Subcutaneous abdominal adipose tissue (tissue), 5 donors: ENCODE measurements at regions not wholly inside any gene's neighbourhood (a gene's known extent, or its start where the extent isn't known, plus 50 kb on each side); places are given as distances from the start of the nearest gene placed in this dataset.
"Not testable (repeated sequence)": the region's sequence is repeated elsewhere in the genome, so short reads cannot be mapped to it uniquely, and the experiment has no call there.

Source experiments
- H3K27ac ChIP-seq: one replicate; pipeline ENCODE4 v1.7.0; 2013; ENCODE audit warnings: low read depth, mild to moderate bottlenecking, inconsistent platforms, low read length, moderate library complexity
- H3K27me3 ChIP-seq, 5 donors: one replicate each; pipeline ENCODE4 v1.7.0; 2013; ENCODE audit warnings: low read length in 5 of 5, inconsistent platforms in 1 of 5; ENCODE audit not compliant: control insufficient read depth in 5 of 5, insufficient read depth in 4 of 5
- H3K36me3 ChIP-seq, 5 donors: one replicate each; pipeline ENCODE4 v1.7.0; 2013; ENCODE audit warnings: low read length in 5 of 5; ENCODE audit not compliant: control insufficient read depth in 5 of 5, insufficient read depth in 5 of 5
- H3K4me1 ChIP-seq, 5 donors: one replicate each; pipeline ENCODE4 v1.7.0; 2013; ENCODE audit warnings: low read length in 5 of 5, mild to moderate bottlenecking in 3 of 5, moderate library complexity in 1 of 5; ENCODE audit not compliant: control insufficient read depth in 5 of 5, insufficient read depth in 5 of 5
- H3K4me3 ChIP-seq, 5 donors: one replicate each; pipeline ENCODE4 v1.7.0; 2013; ENCODE audit warnings: low read length in 5 of 5, low read depth in 1 of 5
- H3K9ac ChIP-seq, 5 donors: one replicate each; pipeline ENCODE4 v1.7.0; 2013; ENCODE audit warnings: low read length in 5 of 5, mild to moderate bottlenecking in 4 of 5, moderate library complexity in 3 of 5
- H3K9me3 ChIP-seq, 5 donors: one replicate each; pipeline ENCODE4 v1.7.0; 2013; ENCODE audit warnings: low read length in 5 of 5; ENCODE audit not compliant: control insufficient read depth in 5 of 5
- donor health status: healthy.
- donor health status: healthy.
- donor health status: healthy.
- donor health status: healthy.
- donor health status: healthy.

- peaks cover 0 to 6% (median 0%) of the 10 kb centered on the region in 5 donors for H3K9me3 ChIP-seq
- no peak overlapping the region for H3K9ac ChIP-seq
- H3K36me3 ChIP-seq: no peaks in the 10 kb centered on the region
Observed at GRCh38 chrX:45502396-45502795, 301.7 kb upstream of the DIPK2B start.

GRCh38 chrX:45497290-45497689 lies 296.6 kb upstream of the DIPK2B start:
- H3K36me3 ChIP-seq: no peaks in the 10 kb centered on the region
- no peak overlapping the region for H3K27ac ChIP-seq
- H3K27me3 ChIP-seq: peaks cover 0 to 9% (median 8%) of the 10 kb centered on the region in 5 donors
- H3K9ac ChIP-seq: no peak overlapping the region
- H3K4me3 ChIP-seq: no peak overlapping the region
- H3K4me1 ChIP-seq: peaks cover 0 to 4% (median 0%) of the 10 kb centered on the region in 5 donors
- peaks cover 3 to 22% (median 8%) of the 10 kb centered on the region in 5 donors for H3K9me3 ChIP-seq

More at GRCh38 chrX:45502396-45502795, 301.7 kb upstream of the DIPK2B start:
- Histone ChIP-seq H3K4me3 (no peak overlapping the region), H3K27me3 (peaks cover 0 to 8% (median 6%) of the 10 kb centered on the region in 5 donors), H3K27ac (no peak overlapping the region), H3K4me1 (peaks cover 0 to 23% (median 18%) of the 10 kb centered on the region in 5 donors)

- Histone ChIP-seq H3K27ac (no peak overlapping the region), H3K27me3 (peaks cover 0 to 2% (median 0%) of the 10 kb centered on the region in 5 donors)
Observed at GRCh38 chrX:45485719-45486118, 285.0 kb upstream of the DIPK2B start.

GRCh38 chrX:45479835-45480422 lies 279.3 kb upstream of the DIPK2B start:
- H3K4me3 ChIP-seq: no peak overlapping the region
- H3K9me3 ChIP-seq: peaks cover 0 to 8% (median 3%) of the 10 kb centered on the region in 5 donors
- H3K4me1 ChIP-seq: no peaks in the 10 kb centered on the region
- no peak overlapping the region for H3K9ac ChIP-seq
- peaks cover 0 to 11% (median 0%) of the 10 kb centered on the region in 5 donors for H3K27me3 ChIP-seq
- H3K27ac ChIP-seq: no peak overlapping the region
- no peaks in the 10 kb centered on the region for H3K36me3 ChIP-seq

More at GRCh38 chrX:45485719-45486118, 285.0 kb upstream of the DIPK2B start:
- H3K4me3 ChIP-seq: no peak overlapping the region
- no peak overlapping the region for H3K9ac ChIP-seq
- H3K4me1 ChIP-seq: no peaks in the 10 kb centered on the region
- peaks cover 0 to 18% (median 12%) of the 10 kb centered on the region in 5 donors for H3K9me3 ChIP-seq
- no peaks in the 10 kb centered on the region for H3K36me3 ChIP-seq

- no peak overlapping the region for H3K9ac ChIP-seq
- no peak overlapping the region for H3K27ac ChIP-seq
- H3K27me3 ChIP-seq: peaks cover 0 to 11% (median 0%) of the 10 kb centered on the region in 5 donors
- no peaks in the 10 kb centered on the region for H3K4me1 ChIP-seq
- no peaks in the 10 kb centered on the region for H3K36me3 ChIP-seq
- H3K4me3 ChIP-seq: no peak overlapping the region
- peaks cover 0 to 8% (median 3%) of the 10 kb centered on the region in 5 donors for H3K9me3 ChIP-seq
Observed at GRCh38 chrX:45479196-45479834, 278.6 kb upstream of the DIPK2B start.

GRCh38 chrX:45472968-45473367 lies 272.3 kb upstream of the DIPK2B start:
- peaks cover 0 to 3% (median 0%) of the 10 kb centered on the region in 5 donors for H3K4me1 ChIP-seq
- peaks cover 0 to 12% (median 4%) of the 10 kb centered on the region in 5 donors for H3K9me3 ChIP-seq
- no peak overlapping the region for H3K27ac ChIP-seq
- no peaks in the 10 kb centered on the region for H3K36me3 ChIP-seq
- H3K27me3 ChIP-seq: peaks cover 0 to 6% (median 0%) of the 10 kb centered on the region in 5 donors
- H3K4me3 ChIP-seq: no peak overlapping the region
- H3K9ac ChIP-seq: no peak overlapping the region

- H3K36me3 ChIP-seq, H3K27me3 ChIP-seq, H3K9ac ChIP-seq, H3K27ac ChIP-seq, H3K4me1 ChIP-seq, H3K4me3 ChIP-seq: not testable (repeated sequence)
- H3K9me3 ChIP-seq: peaks cover 0 to 30% (median 14%) of the 10 kb centered on the region in 5 donors
Observed at GRCh38 chrX:45467537-45467936, 266.9 kb upstream of the DIPK2B start.

- H3K9ac ChIP-seq, H3K36me3 ChIP-seq, H3K4me3 ChIP-seq, H3K4me1 ChIP-seq, H3K9me3 ChIP-seq, H3K27me3 ChIP-seq, H3K27ac ChIP-seq: not testable (repeated sequence)
Observed at GRCh38 chrX:45455732-45456131, 255.1 kb upstream of the DIPK2B start.

GRCh38 chrX:45454290-45454689 lies 253.6 kb upstream of the DIPK2B start:
- H3K9ac ChIP-seq: no peak overlapping the region

GRCh38 chrX:45449982-45450381 lies 249.3 kb upstream of the DIPK2B start:
- Histone ChIP-seq H3K27me3 (peaks cover 0 to 12% (median 3%) of the 10 kb centered on the region in 5 donors), H3K9ac (no peak overlapping the region), H3K27ac (no peak overlapping the region), H3K4me3 (no peak overlapping the region), H3K4me1 (peaks cover 0 to 5% (median 3%) of the 10 kb centered on the region in 5 donors), H3K9me3 (no peaks in the 10 kb centered on the region), H3K36me3 (no peaks in the 10 kb centered on the region)

More at GRCh38 chrX:45454290-45454689, 253.6 kb upstream of the DIPK2B start:
- Histone ChIP-seq H3K4me1 (no peaks in the 10 kb centered on the region), H3K36me3 (no peaks in the 10 kb centered on the region), H3K9me3 (no peaks in the 10 kb centered on the region), H3K27me3 (peaks cover 0 to 8% (median 3%) of the 10 kb centered on the region in 5 donors), H3K4me3 (no peak overlapping the region), H3K27ac (no peak overlapping the region)
